K562 (cell line): ENCODE measurements at regions not wholly inside any gene's neighbourhood (a gene's known extent, or its start where the extent isn't known, plus 50 kb on each side); places are given as distances from the start of the nearest gene placed in this dataset.

Source experiments
- ATAC-seq: fragments of 200-7000 bp; cut with Tn5 transposase; 3 replicates; pipeline ENCODE4 v1.9.1; 2020; ENCODE audit warnings: moderate library complexity
- BruUV-seq: library from RNA; stranded (reverse); fragments of 400-500 nt; replicated peaks from 2 replicates; lab custom pipeline; 2021; lab: Mats Ljungman, UMichigan
- CTCF ChIA-PET: fragments of 300-600 bp; formaldehyde crosslinking; extraction: SDS; loops from one replicate; lab custom pipeline; 2021; ENCODE audit warnings: low intra/inter-chr PET ratio; lab: Yijun Ruan, JAX
- POLR2A ChIA-PET: fragments of 300-600, 350-650 bp; sonication (Branson Sonifier 250); formaldehyde crosslinking; extraction: SDS; loops from one replicate; lab custom pipeline; 2021; ENCODE audit warnings: antibody characterized with exemption, inconsistent platforms; lab: Yijun Ruan, JAX
- DNase-seq, 4 experiments: peaks; one replicate each; pipeline versions ENCODE4 v3.0.0 to v3.0.0-alpha.2; 2011 to 2018; ENCODE audit warnings: low spot score in 3 of 4, mixed read lengths in 3 of 4; ENCODE audit errors: extremely low read depth in 1 of 4
- FAIRE-seq: peaks from 2 replicates; lab custom pipeline; 2011; peaks lifted over from hg19 to GRCh38; lab: Jason Lieb, UNC
- H2AFZ ChIP-seq: 2 replicates; pipeline ENCODE4 v1.6.0; 2011; ENCODE audit warnings: low read depth, low read length, control low read depth, inconsistent platforms
- H3K27ac ChIP-seq: fragments of 200-600 bp; 3 replicates; pipeline ENCODE4 v1.8.0; 2011; ENCODE audit warnings: low read depth, mild to moderate bottlenecking, control low read depth, inconsistent platforms, low read length, moderate library complexity, mixed read lengths; ENCODE audit errors: extremely low read depth
- H3K27me3 ChIP-seq, 2 experiments: fragments of 300-600 bp in 1 of 2; 2 replicates in 1 of 2; 3 replicates in 1 of 2; pipeline versions ENCODE4 v1.6.0 to v1.8.0; 2011; ENCODE audit warnings: inconsistent platforms in 2 of 2, low read length in 2 of 2, mild to moderate bottlenecking in 1 of 2, mixed read lengths in 1 of 2, moderate library complexity in 1 of 2; ENCODE audit not compliant: control insufficient read depth in 2 of 2, insufficient read depth in 2 of 2
- H3K36me3 ChIP-seq: fragments of 300-600 bp; 3 replicates; pipeline ENCODE4 v1.8.0; 2011; ENCODE audit warnings: mild to moderate bottlenecking, low read length, inconsistent platforms; ENCODE audit not compliant: control insufficient read depth, insufficient read depth
- H3K4me1 ChIP-seq, 2 experiments: fragments of 200-600 bp in 1 of 2; replicated peaks in 1 of 2; 2 replicates in 1 of 2; 3 replicates in 1 of 2; pipeline versions ENCODE4 v1.5.1 to v1.8.0; 2011; ENCODE audit warnings: inconsistent platforms in 2 of 2, low read length in 2 of 2, mild to moderate bottlenecking in 1 of 2, mixed read lengths in 1 of 2, moderate library complexity in 1 of 2; ENCODE audit not compliant: control insufficient read depth in 2 of 2, insufficient read depth in 2 of 2
- H3K4me2 ChIP-seq: 2 replicates; pipeline ENCODE4 v1.6.1; 2011; ENCODE audit warnings: low read length, control low read depth, inconsistent platforms, mixed read lengths; ENCODE audit not compliant: insufficient read depth
- H3K4me3 ChIP-seq: fragments of 200-600 bp; sonication (generic), shearing (Covaris generic); 2 replicates; pipeline ENCODE4 v1.5.1; 2016; ENCODE audit warnings: control low read depth, inconsistent platforms
- H3K79me2 ChIP-seq: fragments of 200-600 bp; 3 replicates; pipeline ENCODE4 v1.8.0; 2011; ENCODE audit warnings: low read length, inconsistent platforms; ENCODE audit not compliant: control insufficient read depth, insufficient read depth
- H3K9ac ChIP-seq, 2 experiments: 2 replicates each; pipeline versions ENCODE4 v1.6.0 to v1.6.1; 2011; ENCODE audit warnings: low read depth in 2 of 2, low read length in 2 of 2, control low read depth in 1 of 2, inconsistent platforms in 1 of 2, mild to moderate bottlenecking in 1 of 2, mixed read lengths in 1 of 2; ENCODE audit not compliant: insufficient read depth in 1 of 2
- H3K9me1 ChIP-seq: one replicate; pipeline ENCODE4 v1.6.0; 2011; ENCODE audit warnings: inconsistent platforms, mild to moderate bottlenecking, low read length, moderate library complexity; ENCODE audit not compliant: control insufficient read depth, insufficient read depth
- H3K9me3 ChIP-seq: replicated peaks from 2 replicates; pipeline ENCODE4 v1.5.1; 2011; ENCODE audit warnings: low read depth, low read length, inconsistent platforms; ENCODE audit not compliant: control insufficient read depth, insufficient read depth
- H4K20me1 ChIP-seq: replicated peaks from 2 replicates; pipeline ENCODE4 v1.6.1; 2011; ENCODE audit warnings: low read length, inconsistent platforms, mixed read lengths; ENCODE audit not compliant: control insufficient read depth, insufficient read depth
- CBX1 ChIP-seq: sonication (generic); IDR thresholded peaks from 2 replicates; pipeline ENCODE4 v1.6.1; 2016; ENCODE audit warnings: antibody characterized with exemption, low read depth, mild to moderate bottlenecking
- CBX5 ChIP-seq: IDR thresholded peaks from 2 replicates; pipeline ENCODE4 v1.6.1; 2014; ENCODE audit warnings: low read depth, borderline replicate concordance
- CEBPB ChIP-seq: fragments of 450-650 bp; IDR thresholded peaks from 2 replicates; pipeline ENCODE4 v1.6.1; 2016; ENCODE audit warnings: missing genetic modification characterization, missing compliant biosample characterization
- GTF3C2 ChIP-seq: IDR thresholded peaks from 3 replicates; pipeline ENCODE4 v1.6.1; 2011; ENCODE audit warnings: borderline replicate concordance, mild to moderate bottlenecking, moderate library complexity; ENCODE audit not compliant: insufficient read length; ENCODE audit errors: extremely low read depth
- HMG20B ChIP-seq: fragments of 250-450 bp; sonication (Bioruptor Pico); IDR thresholded peaks from 2 replicates; pipeline ENCODE4 v1.5.0; 2021; ENCODE audit warnings: mild to moderate bottlenecking
- NCOA4 ChIP-seq: fragments of 450-650 bp; IDR thresholded peaks from 2 replicates; pipeline ENCODE4 v1.6.1; 2018; ENCODE audit warnings: mild to moderate bottlenecking; ENCODE audit not compliant: partially characterized antibody
- NFIC ChIP-seq: fragments of 450-650 bp; IDR thresholded peaks from 2 replicates; pipeline ENCODE4 v1.6.1; 2017; ENCODE audit warnings: mild to moderate bottlenecking, inconsistent platforms
- POLR3A ChIP-seq: IDR thresholded peaks from 2 replicates; pipeline ENCODE4 v1.6.1; 2011; ENCODE audit warnings: borderline replicate concordance, mild to moderate bottlenecking, moderate library complexity; ENCODE audit not compliant: insufficient read length, insufficient read depth; ENCODE audit errors: extremely low read depth
- ZNF408 ChIP-seq: fragments of 250-450 bp; sonication (Bioruptor Pico); IDR thresholded peaks from 2 replicates; pipeline ENCODE4 v1.4.0; 2020; ENCODE audit warnings: low read depth, mild to moderate bottlenecking, moderate library complexity
- ZNF507 ChIP-seq: conservative IDR thresholded peaks from 2 replicates; pipeline ENCODE4 v1.6.1; 2017; ENCODE audit warnings: missing genetic modification characterization, missing compliant biosample characterization
- ZNF764 ChIP-seq: fragments of 250-450 bp; sonication (Bioruptor Pico); IDR thresholded peaks from 2 replicates; pipeline ENCODE4 v1.4.0; 2020; ENCODE audit warnings: low read depth, mild to moderate bottlenecking, moderate library complexity
- WGBS: fragments of 100-300 bp; shearing (Covaris generic); methylation state at CpG from one replicate; pipeline ENCODE4 v1.1.6; 2016; ENCODE audit warnings: low coverage, mixed read lengths; ENCODE audit not compliant: insufficient coverage; ENCODE audit errors: missing lambda C conversion rate; 5-methylcytosine and 5-hydroxymethylcytosine counted together
- in situ Hi-C: fragments of 300-500 bp; cut with MboI; formaldehyde crosslinking; loops from 4 replicates; pipeline ENCODE4 v1.15.0; 2018; ENCODE audit warnings: inconsistent platforms, mixed read lengths
- intact Hi-C: fragments of 100-400 bp; cut with micrococcal nuclease; formaldehyde crosslinking; loops from 2 replicates; pipeline ENCODE4 v1.14.2; 2022
- TF ChIP-seq, protein P1 (sequence below): fragments of 250-450 bp; sonication (Bioruptor Pico); IDR thresholded peaks from 2 replicates; pipeline ENCODE4 v1.4.0; 2020

GRCh38 chr4:98746936-98747335, 88.5 kb upstream of the TSPAN5 start:
- POLR2A ChIA-PET = no interaction called here
- TF ChIP-seq ZNF764 (CRISPR knock-in tag) (no peak), POLR3A (no peak), CEBPB (tag) (no peak), CBX5 (no peak), NCOA4 (no peak), HMG20B (CRISPR knock-in tag) (no peak), NFIC (no peak), CBX1 (no peak), ZNF507 (tag) (no peak), GTF3C2 (no peak), ZNF408 (CRISPR knock-in tag) (no peak)
- TF ChIP-seq, protein P1, sequence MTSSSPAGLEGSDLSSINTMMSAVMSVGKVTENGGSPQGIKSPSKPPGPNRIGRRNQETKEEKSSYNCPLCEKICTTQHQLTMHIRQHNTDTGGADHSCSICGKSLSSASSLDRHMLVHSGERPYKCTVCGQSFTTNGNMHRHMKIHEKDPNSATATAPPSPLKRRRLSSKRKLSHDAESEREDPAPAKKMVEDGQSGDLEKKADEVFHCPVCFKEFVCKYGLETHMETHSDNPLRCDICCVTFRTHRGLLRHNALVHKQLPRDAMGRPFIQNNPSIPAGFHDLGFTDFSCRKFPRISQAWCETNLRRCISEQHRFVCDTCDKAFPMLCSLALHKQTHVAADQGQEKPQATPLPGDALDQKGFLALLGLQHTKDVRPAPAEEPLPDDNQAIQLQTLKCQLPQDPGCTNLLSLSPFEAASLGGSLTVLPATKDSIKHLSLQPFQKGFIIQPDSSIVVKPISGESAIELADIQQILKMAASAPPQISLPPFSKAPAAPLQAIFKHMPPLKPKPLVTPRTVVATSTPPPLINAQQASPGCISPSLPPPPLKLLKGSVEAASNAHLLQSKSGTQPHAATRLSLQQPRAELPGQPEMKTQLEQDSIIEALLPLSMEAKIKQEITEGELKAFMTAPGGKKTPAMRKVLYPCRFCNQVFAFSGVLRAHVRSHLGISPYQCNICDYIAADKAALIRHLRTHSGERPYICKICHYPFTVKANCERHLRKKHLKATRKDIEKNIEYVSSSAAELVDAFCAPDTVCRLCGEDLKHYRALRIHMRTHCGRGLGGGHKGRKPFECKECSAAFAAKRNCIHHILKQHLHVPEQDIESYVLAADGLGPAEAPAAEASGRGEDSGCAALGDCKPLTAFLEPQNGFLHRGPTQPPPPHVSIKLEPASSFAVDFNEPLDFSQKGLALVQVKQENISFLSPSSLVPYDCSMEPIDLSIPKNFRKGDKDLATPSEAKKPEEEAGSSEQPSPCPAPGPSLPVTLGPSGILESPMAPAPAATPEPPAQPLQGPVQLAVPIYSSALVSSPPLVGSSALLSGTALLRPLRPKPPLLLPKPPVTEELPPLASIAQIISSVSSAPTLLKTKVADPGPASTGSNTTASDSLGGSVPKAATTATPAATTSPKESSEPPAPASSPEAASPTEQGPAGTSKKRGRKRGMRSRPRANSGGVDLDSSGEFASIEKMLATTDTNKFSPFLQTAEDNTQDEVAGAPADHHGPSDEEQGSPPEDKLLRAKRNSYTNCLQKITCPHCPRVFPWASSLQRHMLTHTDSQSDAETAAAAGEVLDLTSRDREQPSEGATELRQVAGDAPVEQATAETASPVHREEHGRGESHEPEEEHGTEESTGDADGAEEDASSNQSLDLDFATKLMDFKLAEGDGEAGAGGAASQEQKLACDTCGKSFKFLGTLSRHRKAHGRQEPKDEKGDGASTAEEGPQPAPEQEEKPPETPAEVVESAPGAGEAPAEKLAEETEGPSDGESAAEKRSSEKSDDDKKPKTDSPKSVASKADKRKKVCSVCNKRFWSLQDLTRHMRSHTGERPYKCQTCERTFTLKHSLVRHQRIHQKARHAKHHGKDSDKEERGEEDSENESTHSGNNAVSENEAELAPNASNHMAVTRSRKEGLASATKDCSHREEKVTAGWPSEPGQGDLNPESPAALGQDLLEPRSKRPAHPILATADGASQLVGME = no peak

More at GRCh38 chr4:98746936-98747335, 88.5 kb upstream of the TSPAN5 start:
- no peaks in the 10 kb centered on the region for H3K27me3 ChIP-seq
- CTCF ChIA-PET = interaction anchor here (1.4 kb wide), 1 partner anchor 308 kb away, joined by 3 read pairs; no protein-coding TSS in a partner anchor
- no peak for ATAC-seq
- no peak overlapping the region for H3K9ac ChIP-seq
- no peak overlapping the region for H3K4me3 ChIP-seq
- H3K36me3 ChIP-seq = no peaks in the 10 kb centered on the region
- in situ Hi-C loops = loop anchor here (10.0 kb wide), 2 partner anchors 308 to 658 kb away; no protein-coding TSS in a partner anchor
- no peaks in the 10 kb centered on the region for H4K20me1 ChIP-seq
- no peaks in the 10 kb centered on the region for H3K79me2 ChIP-seq
- H2AFZ ChIP-seq = peak overlapping the region; percentile 69; the same call in 1 of the 2 replicates
- H3K4me1 ChIP-seq = no peaks in the 10 kb centered on the region
- BruUV-seq = no TSS peak
- no peak overlapping the region for H3K4me2 ChIP-seq
- H3K9me1 ChIP-seq = no peaks in the 10 kb centered on the region
- H3K27ac ChIP-seq = no peak overlapping the region
- WGBS = 17% methylated on average over 4 of the region's 4 CpGs
- no peak for FAIRE-seq
- intact Hi-C loops = loop anchor here (5.0 kb wide), 5 partner anchors 80 to 660 kb away; partner anchors contain the start of gene EIF4E
- no peaks in the 10 kb centered on the region for H3K9me3 ChIP-seq
- no peak for DNase-seq
